HepG2 (cell line): ENCODE measurements at regions not wholly inside any gene's neighbourhood (a gene's known extent, or its start where the extent isn't known, plus 50 kb on each side); places are given as distances from the start of the nearest gene placed in this dataset.

Experiments
- ATAC-seq: fragments of 200-7000 bp; cut with Tn5 transposase; 3 replicates; pipeline ENCODE4 v1.9.1; 2020; ENCODE audit warnings: mild to moderate bottlenecking, moderate library complexity
- BruUV-seq: library from RNA; stranded (reverse); fragments of 400-500 nt; replicated peaks from 2 replicates; lab custom pipeline; 2021; lab: Mats Ljungman, UMichigan
- CTCF ChIA-PET: fragments of 300-600 bp; formaldehyde crosslinking; extraction: SDS; loops from one replicate; lab custom pipeline; 2021; ENCODE audit warnings: low total read pairs, inconsistent platforms, low intra/inter-chr PET ratio; lab: Yijun Ruan, JAX
- POLR2A ChIA-PET: fragments of 350-600 bp; sonication (Branson Sonifier 250); formaldehyde crosslinking; loops from one replicate; lab custom pipeline; 2020; ENCODE audit warnings: antibody characterized with exemption, inconsistent platforms; lab: Yijun Ruan, JAX
- DNase-seq: peaks from one replicate; pipeline ENCODE4 v3.0.0-alpha.2; 2015; ENCODE audit warnings: low spot score
- FAIRE-seq: peaks from 3 replicates; lab custom pipeline; 2011; peaks lifted over from hg19 to GRCh38; lab: Jason Lieb, UNC
- H2AFZ ChIP-seq: one replicate; pipeline ENCODE4 v1.6.1; 2011; ENCODE audit warnings: low read length, inconsistent platforms
- H3K27ac ChIP-seq: fragments of 300-600 bp; 3 replicates; pipeline ENCODE4 v1.8.0; 2011; ENCODE audit warnings: mixed run types, mild to moderate bottlenecking, mixed read lengths, low read length, inconsistent platforms; ENCODE audit not compliant: insufficient read depth; ENCODE audit errors: extremely low read length
- H3K27me3 ChIP-seq, 2 experiments: fragments of 200-600 bp in 1 of 2; 2 replicates in 1 of 2; 3 replicates in 1 of 2; pipeline versions ENCODE4 v1.6.0 to v1.8.0; 2011; ENCODE audit warnings: low read length in 2 of 2, mild to moderate bottlenecking in 2 of 2, moderate library complexity in 2 of 2, inconsistent platforms in 1 of 2; ENCODE audit not compliant: insufficient read depth in 2 of 2, control insufficient read depth in 1 of 2
- H3K36me3 ChIP-seq, 2 experiments: fragments of 200-600 bp in 1 of 2; replicated peaks in 1 of 2; 2 replicates in 1 of 2; 3 replicates in 1 of 2; pipeline versions ENCODE4 v1.5.1 to v1.8.0; 2011; ENCODE audit warnings: low read length in 2 of 2, inconsistent platforms in 1 of 2; ENCODE audit not compliant: insufficient read depth in 2 of 2, control insufficient read depth in 1 of 2
- H3K4me1 ChIP-seq: 2 replicates; pipeline ENCODE4 v1.5.1; 2012; ENCODE audit warnings: low read length, inconsistent platforms; ENCODE audit not compliant: insufficient read depth
- H3K4me2 ChIP-seq: 2 replicates; pipeline ENCODE4 v1.6.0; 2011; ENCODE audit warnings: low read depth, low read length, inconsistent platforms
- H3K4me3 ChIP-seq, 3 experiments: fragments of 200-600 bp in 1 of 3; sonication (generic), shearing (Covaris generic) in 1 of 3; replicated peaks in 1 of 3; 2 replicates each; pipeline ENCODE4 v1.5.1; 2011 to 2016; ENCODE audit warnings: low read length in 3 of 3, inconsistent platforms in 2 of 3, low read depth in 2 of 3, mild to moderate bottlenecking in 2 of 3, control low read depth in 1 of 3, mixed read lengths in 1 of 3; ENCODE audit not compliant: insufficient read depth in 1 of 3
- H3K79me2 ChIP-seq: one replicate; pipeline ENCODE4 v1.6.1; 2011; ENCODE audit warnings: low read length, inconsistent platforms; ENCODE audit not compliant: insufficient read depth
- H3K9ac ChIP-seq: 2 replicates; pipeline ENCODE4 v1.6.0; 2011; ENCODE audit warnings: mild to moderate bottlenecking, low read depth, low read length, inconsistent platforms; ENCODE audit not compliant: insufficient read depth
- H3K9me3 ChIP-seq: 2 replicates; pipeline ENCODE4 v1.5.1; 2012; ENCODE audit warnings: mild to moderate bottlenecking, low read length
- H4K20me1 ChIP-seq: 2 replicates; pipeline ENCODE4 v1.6.0; 2011; ENCODE audit warnings: inconsistent platforms, mild to moderate bottlenecking, low read length, moderate library complexity; ENCODE audit not compliant: insufficient read depth
- CEBPG ChIP-seq: IDR thresholded peaks from 2 replicates; pipeline ENCODE4 v1.6.1; 2016
- HMG20B ChIP-seq: conservative IDR thresholded peaks from 2 replicates; pipeline ENCODE4 v1.6.1; 2016; ENCODE audit warnings: missing genetic modification reagents, missing compliant biosample characterization
- MAFK ChIP-seq, 2 experiments: IDR thresholded peaks in 1 of 2; conservative IDR thresholded peaks in 1 of 2; 2 replicates each; pipeline ENCODE4 v1.6.1; 2011; ENCODE audit warnings: improper control_type of control experiment in 2 of 2, low read length in 2 of 2
- NR2C2 ChIP-seq: sonication (generic); formaldehyde crosslinking; IDR thresholded peaks from 2 replicates; pipeline ENCODE4 v1.4.0; 2020; ENCODE audit warnings: missing genetic modification reagents, mild to moderate bottlenecking, moderate library complexity, borderline replicate concordance
- PAWR ChIP-seq: sonication (generic); formaldehyde crosslinking; IDR thresholded peaks from 2 replicates; pipeline ENCODE4 v1.4.0; 2020; ENCODE audit warnings: missing genetic modification reagents, mild to moderate bottlenecking, borderline replicate concordance
- ZNF17 ChIP-seq: sonication (generic); formaldehyde crosslinking; IDR thresholded peaks from 2 replicates; pipeline ENCODE4 v1.5.0; 2020; ENCODE audit warnings: mild to moderate bottlenecking, missing genetic modification reagents
- ZNF282 ChIP-seq: fragments of 450-650 bp; IDR thresholded peaks from 2 replicates; pipeline ENCODE4 v1.6.1; 2018; ENCODE audit not compliant: partially characterized antibody
- ZNF605 ChIP-seq: sonication (generic); formaldehyde crosslinking; IDR thresholded peaks from 2 replicates; pipeline ENCODE4 v1.8.0; 2022; ENCODE audit warnings: mild to moderate bottlenecking, missing genetic modification reagents
- WGBS: methylation state at CpG from one replicate; pipeline ENCODE4 v1.1.6; 2017; ENCODE audit warnings: low lambda C conversion rate; 5-methylcytosine and 5-hydroxymethylcytosine counted together
- in situ Hi-C: cut with HindIII; loops from 2 replicates; pipeline ENCODE4 v1.10.0; 2017; ENCODE audit warnings: low pct_unique_long_range_greater_than_20kb; ENCODE audit not compliant: extremely low pct_ligation_motif_present
- intact Hi-C: fragments of 100-400 bp; cut with micrococcal nuclease; formaldehyde crosslinking; loops from one replicate; pipeline ENCODE4 v1.10.0; 2022; ENCODE audit not compliant: unreplicated experiment
- TF ChIP-seq, protein P1 (sequence below): sonication (generic); formaldehyde crosslinking; IDR thresholded peaks from 2 replicates; pipeline ENCODE4 v1.5.0; 2020; ENCODE audit warnings: missing genetic modification reagents
- TF ChIP-seq, protein P2 (sequence below): sonication (generic); formaldehyde crosslinking; IDR thresholded peaks from 2 replicates; pipeline ENCODE4 v1.9.0; 2021; ENCODE audit warnings: missing genetic modification reagents, mild to moderate bottlenecking, borderline replicate concordance
- TF ChIP-seq, protein P3 (sequence below): sonication (generic); formaldehyde crosslinking; IDR thresholded peaks from 2 replicates; pipeline ENCODE4 v1.4.0; 2020; ENCODE audit warnings: missing genetic modification reagents, borderline replicate concordance

DNA sequence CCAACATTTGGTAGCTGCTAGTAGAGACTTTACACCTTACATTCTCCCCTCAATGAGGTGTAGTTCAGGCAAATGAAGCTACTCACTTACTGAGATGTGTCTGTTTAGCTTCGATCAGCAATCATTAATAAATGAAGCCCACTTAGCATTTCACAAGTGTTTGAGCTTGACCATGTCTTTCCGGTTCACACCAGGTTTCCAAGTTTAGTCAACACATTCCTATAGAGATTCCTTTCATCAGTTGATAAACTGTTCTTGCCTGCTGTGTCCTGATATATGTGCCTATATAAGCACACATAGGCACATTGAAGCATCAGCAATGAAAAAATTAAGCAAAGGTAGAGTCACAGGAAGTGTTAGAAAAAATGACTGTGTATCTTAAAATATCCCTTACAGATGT is 150.0 kb downstream of the BTBD3 start (continued):
- no peak for TF ChIP-seq CEBPG (CRISPR knock-in tag)
- TF ChIP-seq MAFK (conservative IDR thresholded peaks at IDR 0.05 in 1 of 2, IDR thresholded peaks at IDR 0.05 in 1 of 2; ENCODE audit: low read length in 2 of 2), result 0 out of 4 replicates have a peak, but pooled peaks of 1 of the 2 experiments have one; percentile 2

DNA sequence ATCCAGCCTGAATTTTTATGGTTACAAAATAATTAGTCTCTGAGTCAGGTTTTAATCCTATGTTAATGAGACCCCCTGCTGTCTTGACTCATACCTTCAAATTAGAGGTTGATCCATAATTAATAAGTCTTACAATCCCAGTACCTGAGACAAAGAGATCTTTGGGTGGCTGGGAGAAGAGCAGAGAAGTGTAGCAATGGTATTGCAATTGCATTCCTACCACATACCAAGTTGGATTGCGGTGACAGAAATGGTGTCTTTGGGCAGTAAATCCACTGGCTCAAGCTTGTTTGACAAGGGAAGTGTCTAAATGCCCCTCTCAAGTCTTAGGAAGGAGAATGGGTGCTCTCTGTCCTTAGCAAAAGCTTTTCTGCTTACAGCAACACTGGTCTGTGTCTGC is 150.4 kb downstream of the BTBD3 start:
- Histone ChIP-seq H3K27ac (no peak overlapping the region), H3K79me2 (no peaks in the 10 kb centered on the region), H3K9me3 (no peaks in the 10 kb centered on the region), H2AFZ (no peak overlapping the region), H3K4me2 (no peak overlapping the region), H3K9ac (no peak overlapping the region), H3K4me3 (no peak overlapping the region), H3K27me3 (no peaks in the 10 kb centered on the region; a peak in 2 of 5 replicates), H3K4me1 (no peaks in the 10 kb centered on the region), H3K36me3 (no peaks in the 10 kb centered on the region), H4K20me1 (no peaks in the 10 kb centered on the region)
- no TSS peak for BruUV-seq
- ATAC-seq, result no peak
- TF ChIP-seq ZNF605 (CRISPR knock-in tag) (no peak), NR2C2 (CRISPR knock-in tag) (no peak), ZNF282 (no peak), HMG20B (CRISPR knock-in tag) (no peak), PAWR (CRISPR knock-in tag) (0 out of 2 replicates have a peak, but pooled peaks have one; percentile 29), ZNF17 (CRISPR knock-in tag) (no peak)
- TF ChIP-seq, protein P1, sequence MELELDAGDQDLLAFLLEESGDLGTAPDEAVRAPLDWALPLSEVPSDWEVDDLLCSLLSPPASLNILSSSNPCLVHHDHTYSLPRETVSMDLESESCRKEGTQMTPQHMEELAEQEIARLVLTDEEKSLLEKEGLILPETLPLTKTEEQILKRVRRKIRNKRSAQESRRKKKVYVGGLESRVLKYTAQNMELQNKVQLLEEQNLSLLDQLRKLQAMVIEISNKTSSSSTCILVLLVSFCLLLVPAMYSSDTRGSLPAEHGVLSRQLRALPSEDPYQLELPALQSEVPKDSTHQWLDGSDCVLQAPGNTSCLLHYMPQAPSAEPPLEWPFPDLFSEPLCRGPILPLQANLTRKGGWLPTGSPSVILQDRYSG (CRISPR knock-in tag), result no peak
- TF ChIP-seq, protein P2, sequence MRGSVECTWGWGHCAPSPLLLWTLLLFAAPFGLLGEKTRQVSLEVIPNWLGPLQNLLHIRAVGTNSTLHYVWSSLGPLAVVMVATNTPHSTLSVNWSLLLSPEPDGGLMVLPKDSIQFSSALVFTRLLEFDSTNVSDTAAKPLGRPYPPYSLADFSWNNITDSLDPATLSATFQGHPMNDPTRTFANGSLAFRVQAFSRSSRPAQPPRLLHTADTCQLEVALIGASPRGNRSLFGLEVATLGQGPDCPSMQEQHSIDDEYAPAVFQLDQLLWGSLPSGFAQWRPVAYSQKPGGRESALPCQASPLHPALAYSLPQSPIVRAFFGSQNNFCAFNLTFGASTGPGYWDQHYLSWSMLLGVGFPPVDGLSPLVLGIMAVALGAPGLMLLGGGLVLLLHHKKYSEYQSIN (CRISPR knock-in tag), result no peak
- TF ChIP-seq, protein P3, sequence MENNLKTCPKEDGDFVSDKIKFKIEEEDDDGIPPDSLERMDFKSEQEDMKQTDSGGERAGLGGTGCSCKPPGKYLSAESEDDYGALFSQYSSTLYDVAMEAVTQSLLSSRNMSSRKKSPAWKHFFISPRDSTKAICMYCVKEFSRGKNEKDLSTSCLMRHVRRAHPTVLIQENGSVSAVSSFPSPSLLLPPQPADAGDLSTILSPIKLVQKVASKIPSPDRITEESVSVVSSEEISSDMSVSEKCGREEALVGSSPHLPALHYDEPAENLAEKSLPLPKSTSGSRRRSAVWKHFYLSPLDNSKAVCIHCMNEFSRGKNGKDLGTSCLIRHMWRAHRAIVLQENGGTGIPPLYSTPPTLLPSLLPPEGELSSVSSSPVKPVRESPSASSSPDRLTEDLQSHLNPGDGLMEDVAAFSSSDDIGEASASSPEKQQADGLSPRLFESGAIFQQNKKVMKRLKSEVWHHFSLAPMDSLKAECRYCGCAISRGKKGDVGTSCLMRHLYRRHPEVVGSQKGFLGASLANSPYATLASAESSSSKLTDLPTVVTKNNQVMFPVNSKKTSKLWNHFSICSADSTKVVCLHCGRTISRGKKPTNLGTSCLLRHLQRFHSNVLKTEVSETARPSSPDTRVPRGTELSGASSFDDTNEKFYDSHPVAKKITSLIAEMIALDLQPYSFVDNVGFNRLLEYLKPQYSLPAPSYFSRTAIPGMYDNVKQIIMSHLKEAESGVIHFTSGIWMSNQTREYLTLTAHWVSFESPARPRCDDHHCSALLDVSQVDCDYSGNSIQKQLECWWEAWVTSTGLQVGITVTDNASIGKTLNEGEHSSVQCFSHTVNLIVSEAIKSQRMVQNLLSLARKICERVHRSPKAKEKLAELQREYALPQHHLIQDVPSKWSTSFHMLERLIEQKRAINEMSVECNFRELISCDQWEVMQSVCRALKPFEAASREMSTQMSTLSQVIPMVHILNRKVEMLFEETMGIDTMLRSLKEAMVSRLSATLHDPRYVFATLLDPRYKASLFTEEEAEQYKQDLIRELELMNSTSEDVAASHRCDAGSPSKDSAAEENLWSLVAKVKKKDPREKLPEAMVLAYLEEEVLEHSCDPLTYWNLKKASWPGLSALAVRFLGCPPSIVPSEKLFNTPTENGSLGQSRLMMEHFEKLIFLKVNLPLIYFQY (CRISPR knock-in tag), result no peak
- in situ Hi-C loops (no loop called here), intact Hi-C loops (no loop called here)
- DNase-seq, result no peak
- FAIRE-seq, result no peak
- ChIA-PET POLR2A (no interaction called here), CTCF (no interaction called here)
- 0% methylated on average over 1 of the region's 1 CpG for WGBS
